HG03469 (cell line): ENCODE measurements at regions not wholly inside any gene's neighbourhood (a gene's known extent, or its start where the extent isn't known, plus 50 kb on each side); places are given as distances from the start of the nearest gene placed in this dataset.

Source experiments
- ATAC-seq: cut with Tn5 transposase; IDR thresholded peaks from one replicate; pipeline ENCODE4 v1.9.1; 2021; ENCODE audit warnings: mild to moderate bottlenecking, moderate library complexity, moderate number of reproducible peaks; ENCODE audit not compliant: unreplicated experiment

DNA sequence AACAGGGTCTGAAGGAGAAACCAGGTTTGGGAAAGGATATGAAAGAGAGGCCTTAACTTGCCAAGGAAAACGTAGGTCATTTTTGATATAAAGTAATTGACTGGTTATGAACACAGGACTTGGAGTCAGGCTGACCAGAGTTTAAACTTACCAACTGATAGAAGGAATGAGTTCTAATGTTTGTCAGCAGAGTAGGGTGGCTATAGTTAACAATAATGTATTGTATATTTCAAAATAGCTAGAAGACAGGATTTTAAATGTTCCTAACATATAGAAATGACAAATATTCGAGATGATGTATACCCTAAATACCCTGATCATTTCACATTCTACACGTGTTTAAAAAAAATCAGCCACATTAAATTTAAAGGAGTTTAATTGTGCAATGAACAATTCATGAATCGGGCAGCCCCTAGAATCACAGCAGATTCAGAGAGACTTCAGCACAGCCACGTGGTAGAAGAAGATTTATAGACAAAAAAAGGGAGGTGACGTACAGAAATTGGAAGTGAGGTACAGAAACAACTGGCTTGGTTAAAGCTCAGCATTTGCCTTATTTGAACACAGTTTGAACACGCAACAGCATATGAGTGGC is 52.5 kb upstream of the PLEKHG7 start:
- no peak for ATAC-seq

DNA sequence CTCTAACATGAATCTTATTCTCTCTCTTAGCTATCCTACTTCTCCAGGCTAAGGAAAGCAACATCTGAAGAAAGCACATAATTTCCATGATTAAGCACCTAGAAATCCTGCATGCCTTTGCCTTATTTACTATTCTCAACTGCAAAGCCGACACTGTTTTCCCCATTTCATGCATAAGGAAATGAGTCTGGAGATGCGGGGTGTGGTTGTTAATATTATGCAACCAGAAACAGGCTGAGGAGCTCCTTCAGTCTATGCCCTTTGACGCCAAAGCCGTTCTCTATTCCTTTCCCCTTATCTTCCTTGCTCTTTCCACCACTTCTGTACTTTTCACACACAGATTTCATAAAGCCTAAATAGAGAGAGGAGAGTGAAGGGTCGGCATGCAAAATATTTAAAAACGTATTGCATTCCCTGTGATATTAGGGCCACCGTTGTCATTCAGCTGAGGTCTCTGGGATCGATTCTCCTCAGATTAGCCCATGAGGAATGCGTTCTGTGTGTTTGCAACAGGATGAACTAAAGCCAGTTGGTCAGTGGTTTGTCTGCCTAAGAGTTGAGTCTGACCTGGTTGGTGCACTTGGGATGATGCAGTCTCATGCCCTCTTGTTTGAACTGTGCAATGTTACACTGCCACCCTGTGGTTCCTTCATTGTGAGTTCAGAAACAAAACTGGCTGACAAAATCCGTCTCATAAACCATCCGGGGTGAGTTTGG is 53.1 kb upstream of the PLEKHG7 start:
- no peak for ATAC-seq

GRCh38 chr12:92648242-92649031 is 54.4 kb upstream of the PLEKHG7 start:
- ATAC-seq: no peak

DNA sequence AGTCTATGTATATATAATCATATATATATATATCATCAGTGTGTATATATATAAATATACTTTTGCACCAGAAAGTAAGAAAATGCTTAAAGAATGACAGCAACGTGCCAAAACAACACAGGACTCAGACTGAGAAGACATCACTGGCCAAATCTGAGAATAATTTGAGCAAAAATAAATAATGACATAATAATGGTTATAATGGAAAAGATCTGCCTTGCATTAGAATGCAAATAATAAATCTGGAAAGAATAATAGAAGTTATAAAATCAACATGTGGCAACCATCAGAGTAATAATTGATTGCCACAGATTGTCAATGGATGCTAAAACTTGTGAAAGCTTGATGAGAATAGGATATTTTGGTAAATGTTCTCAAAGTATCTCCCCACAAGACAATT is 61.5 kb upstream of the PLEKHG7 start:
- ATAC-seq: no peak

- ATAC-seq: no peak
Observed at GRCh38 chr12:92640691-92641090, 62.1 kb upstream of the PLEKHG7 start.

GRCh38 chr12:92639017-92639416 is 63.8 kb upstream of the PLEKHG7 start:
- no peak for ATAC-seq

DNA sequence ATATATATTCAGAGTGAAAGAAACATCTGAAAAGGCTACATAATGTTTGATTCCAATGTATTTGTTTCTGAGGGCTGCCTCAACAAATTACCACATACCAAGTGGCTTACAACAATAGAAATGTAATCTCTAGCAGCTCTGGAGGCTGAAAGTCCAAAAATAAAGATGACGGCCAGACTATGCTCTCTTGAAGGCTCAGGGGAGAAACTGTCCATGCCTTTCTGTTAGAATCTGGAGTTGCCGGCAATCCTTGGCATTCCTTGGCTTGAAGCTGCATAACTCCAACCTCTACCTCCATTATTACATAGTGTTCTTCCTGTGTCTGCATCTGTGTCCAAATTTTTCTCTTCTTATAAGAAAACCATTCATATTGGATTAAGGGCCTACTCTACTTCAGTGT is 68.1 kb upstream of the PLEKHG7 start:
- ATAC-seq: no peak

DNA sequence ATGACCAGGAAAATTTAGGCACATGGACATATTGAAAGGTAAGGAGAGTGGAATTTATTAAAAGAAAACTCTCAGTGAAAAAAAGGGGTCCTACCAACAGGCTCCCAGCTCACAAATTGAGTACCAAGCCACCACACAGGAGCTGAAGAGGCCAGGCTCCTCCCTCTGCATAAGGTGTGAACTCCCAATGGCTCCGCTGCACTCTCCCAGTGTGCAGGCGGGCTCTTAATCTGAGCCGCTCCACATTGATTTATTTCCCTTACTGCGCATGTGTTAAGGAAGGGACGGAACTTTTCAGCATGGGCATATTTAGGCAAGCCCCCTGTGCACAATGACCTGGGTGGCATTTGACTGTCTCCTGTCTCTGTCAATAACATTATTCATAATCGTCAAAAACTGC is 68.6 kb upstream of the PLEKHG7 start:
- no peak for ATAC-seq

DNA sequence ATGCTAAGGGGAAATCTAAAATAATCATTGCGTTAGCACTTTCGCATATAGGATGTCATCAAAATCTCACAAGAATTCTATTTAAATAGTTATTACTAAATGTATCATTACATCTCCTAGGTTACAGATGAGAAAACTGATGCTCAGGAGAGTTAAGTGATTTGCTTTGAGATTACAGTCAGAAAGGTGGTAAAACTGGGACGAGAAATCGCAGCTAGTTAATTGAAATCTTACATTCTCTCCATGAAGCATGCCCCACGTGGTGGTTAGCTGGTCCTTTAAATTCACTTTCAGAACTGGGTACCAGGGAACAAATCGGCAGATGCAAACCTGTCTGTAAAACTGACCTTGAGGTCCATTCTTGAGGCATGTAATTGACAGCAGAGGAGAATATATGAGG is 71.8 kb upstream of the PLEKHG7 start:
- ATAC-seq: no peak

DNA sequence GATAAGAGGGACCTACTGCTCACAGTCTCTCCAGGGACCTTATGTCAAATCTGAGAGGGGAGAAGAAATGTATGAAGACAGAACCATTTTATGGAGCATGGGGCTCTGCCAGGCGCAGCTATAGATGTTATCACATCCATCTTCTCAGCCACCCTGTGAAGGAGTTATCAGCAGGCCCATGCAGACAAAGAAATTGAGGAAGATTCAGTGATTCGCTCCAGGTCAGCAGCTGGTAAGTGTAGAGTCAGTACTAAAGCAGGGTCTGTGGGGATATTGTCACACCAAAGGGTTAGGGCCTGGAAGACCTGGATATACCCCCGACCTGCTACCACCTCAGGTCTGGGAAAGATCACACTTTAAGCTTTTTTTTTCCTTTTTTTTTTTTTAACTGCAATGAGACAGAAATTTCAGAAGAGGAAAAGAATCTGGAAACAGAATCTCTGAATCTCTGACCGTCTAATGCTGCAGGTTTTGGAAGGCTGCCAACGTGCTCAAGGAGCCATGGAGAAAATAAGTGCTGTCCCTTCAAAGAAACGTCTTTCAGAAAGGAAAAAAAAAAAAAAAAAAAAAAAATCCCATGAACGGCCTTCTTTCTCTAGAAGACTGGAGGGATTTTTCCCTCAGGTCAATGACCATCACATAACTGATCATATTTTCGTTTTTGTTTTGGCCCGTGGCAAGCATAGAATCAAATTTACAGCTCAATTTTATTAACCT is 73.3 kb upstream of the PLEKHG7 start:
- ATAC-seq: no peak

GRCh38 chr12:92628476-92628875 is 74.3 kb upstream of the PLEKHG7 start:
- ATAC-seq: no peak

- no peak for ATAC-seq
Observed at GRCh38 chr12:92627511-92627910, 75.3 kb upstream of the PLEKHG7 start.

DNA sequence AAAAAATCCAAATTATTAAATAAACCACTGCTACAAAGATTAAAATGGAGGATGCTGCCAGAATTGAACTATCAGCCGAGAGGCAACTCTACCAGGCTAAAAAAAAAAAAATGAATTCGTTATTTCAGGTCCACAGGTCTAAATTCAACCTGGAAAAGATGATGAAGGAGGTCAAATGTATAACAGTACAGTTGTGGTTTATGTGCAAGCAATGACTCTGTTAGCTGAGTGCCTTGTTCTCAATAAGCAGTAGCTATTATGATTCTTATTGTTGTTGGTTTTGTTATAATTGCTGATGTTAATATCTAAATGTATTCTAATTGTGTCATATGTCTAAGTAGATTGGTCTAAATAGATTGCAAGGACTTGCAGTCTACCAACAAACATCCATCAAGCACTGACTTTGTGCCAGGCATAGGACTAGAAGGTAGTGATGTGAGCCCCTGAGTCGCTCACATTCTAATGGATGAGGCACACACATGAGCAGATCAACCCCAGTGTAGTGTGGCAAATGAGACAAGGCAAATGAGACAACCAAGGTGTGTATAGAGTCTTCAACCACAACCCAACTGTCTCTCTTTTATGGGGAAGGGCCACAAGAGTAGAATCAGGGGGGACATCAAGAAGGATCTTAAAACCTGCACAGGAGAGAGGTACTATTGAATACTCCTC is 77.0 kb upstream of the PLEKHG7 start:
- no peak for ATAC-seq

DNA sequence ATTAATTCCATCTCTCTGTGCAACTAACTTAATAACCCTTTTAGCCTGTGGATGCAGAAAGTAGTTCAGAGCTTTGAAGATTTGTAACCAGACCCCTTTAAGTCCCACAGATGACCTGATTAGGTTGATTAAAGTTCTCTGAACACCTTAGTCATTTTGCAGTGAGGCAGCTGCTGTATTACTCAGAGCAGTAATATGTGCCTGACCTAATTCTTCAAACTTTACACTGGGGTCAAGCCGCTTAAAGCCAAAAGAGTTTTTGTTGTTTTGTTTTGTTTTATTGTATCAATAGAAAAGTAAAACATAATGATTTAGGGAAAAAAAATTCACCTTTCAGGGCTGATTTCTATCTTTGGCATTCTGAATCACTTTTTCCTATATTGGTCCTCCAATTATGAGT is 78.6 kb upstream of the PLEKHG7 start:
- ATAC-seq: no peak

- ATAC-seq: no peak
Observed at GRCh38 chr12:92623386-92623785, 79.4 kb upstream of the PLEKHG7 start.

GRCh38 chr12:92621833-92622232 is 81.0 kb upstream of the PLEKHG7 start:
- ATAC-seq: no peak

DNA sequence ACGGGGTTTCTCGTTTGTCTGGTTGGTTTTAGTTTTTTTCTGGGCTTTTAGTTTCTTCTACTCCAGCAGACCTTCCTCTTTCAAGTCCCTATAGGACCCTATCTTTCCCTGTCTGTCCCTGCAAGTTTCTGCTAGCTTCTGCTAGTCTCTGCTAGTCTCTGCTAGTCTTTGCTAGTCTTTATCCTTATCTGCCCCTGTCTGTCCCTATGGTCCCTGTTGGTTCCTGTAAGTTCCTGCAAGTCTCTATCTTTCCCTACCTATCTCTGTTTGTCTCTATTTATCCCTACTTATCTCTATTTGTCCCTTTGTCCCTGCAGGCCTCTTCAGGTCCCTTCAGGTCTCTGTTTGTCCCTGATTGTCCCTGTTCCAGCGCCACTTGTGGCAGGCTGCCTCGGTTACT is 81.5 kb upstream of the PLEKHG7 start:
- ATAC-seq: no peak

GRCh38 chr12:92619730-92620684 is 82.8 kb upstream of the PLEKHG7 start:
- ATAC-seq: no peak

DNA sequence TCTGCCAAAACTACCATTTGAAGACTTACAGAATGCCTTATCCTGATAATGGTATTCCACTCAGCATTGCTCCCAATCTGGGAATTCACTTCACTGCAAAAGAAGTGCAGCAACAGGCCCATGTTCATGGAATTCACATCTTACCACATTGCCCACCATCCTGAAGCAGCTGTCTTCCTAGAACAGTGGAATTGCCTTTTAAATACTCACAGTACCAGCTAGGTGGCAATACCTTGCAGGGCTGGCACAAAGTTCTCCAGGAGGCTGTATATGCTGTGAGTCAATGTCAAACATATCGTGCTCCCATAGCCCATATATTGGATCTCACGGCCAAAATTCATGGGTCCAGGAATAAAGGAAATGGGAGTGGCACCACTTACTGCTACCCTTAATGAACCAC is 83.8 kb upstream of the PLEKHG7 start:
- no peak for ATAC-seq

DNA sequence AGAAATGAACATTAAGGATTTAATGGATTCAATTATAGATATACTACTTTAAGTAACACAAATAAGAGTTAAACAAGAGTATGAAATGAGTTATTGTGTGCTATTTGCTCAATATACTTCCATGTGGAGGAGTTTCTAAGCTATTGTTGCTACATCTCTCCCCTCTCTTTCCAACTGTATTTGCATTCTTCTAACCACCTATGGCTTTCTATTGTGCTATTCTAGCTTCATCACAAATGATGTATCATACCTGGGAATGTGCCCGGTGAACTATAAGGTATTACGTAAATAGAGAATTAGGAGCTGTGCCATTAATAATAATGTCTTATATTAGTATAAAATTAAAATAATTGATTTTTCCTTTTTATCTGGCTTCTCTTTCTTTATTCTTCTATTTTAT is 87.1 kb upstream of the PLEKHG7 start:
- no peak for ATAC-seq
